ENCODE measurements at regions not wholly inside any gene's neighbourhood (a gene's known extent, or its start where the extent isn't known, plus 50 kb on each side); places are given as distances from the start of the nearest gene placed in this dataset.
A peak's percentile ranks its signal among the peaks of the same experiment; 100 is the strongest.

GRCh38 chr1:184851822-184852746 lies 97.4 kb upstream of the EDEM3 start:
- Histone ChIP-seq H4K20me1 (ENCODE audit: insufficient read depth, low read length) (no peaks in the 10 kb centered on the region), H3K4me1 (ENCODE audit: insufficient read depth, low read length) (peaks cover 4% of the 10 kb centered on the region), H3K27ac (ENCODE audit: low read depth, low read length) (no peak overlapping the region), H3K79me2 (ENCODE audit: insufficient read depth, low read length) (no peaks in the 10 kb centered on the region), H3K4me3 (ENCODE audit: insufficient read depth, low read length) (no peak overlapping the region), H3K9me3 (ENCODE audit: low read depth, low read length) (no peaks in the 10 kb centered on the region), H2AFZ (ENCODE audit: low read length) (no peak overlapping the region), H3K27me3 (ENCODE audit: insufficient read depth, low read length) (peaks cover 6% of the 10 kb centered on the region), H3K4me2 (ENCODE audit: insufficient read depth, low read length) (no peak overlapping the region), H3K36me3 (ENCODE audit: insufficient read depth, low read length) (no peaks in the 10 kb centered on the region)
- DNase-seq (ENCODE audit: insufficient read length, low spot score, missing footprints): no peak
- TF ChIP-seq, protein P1, sequence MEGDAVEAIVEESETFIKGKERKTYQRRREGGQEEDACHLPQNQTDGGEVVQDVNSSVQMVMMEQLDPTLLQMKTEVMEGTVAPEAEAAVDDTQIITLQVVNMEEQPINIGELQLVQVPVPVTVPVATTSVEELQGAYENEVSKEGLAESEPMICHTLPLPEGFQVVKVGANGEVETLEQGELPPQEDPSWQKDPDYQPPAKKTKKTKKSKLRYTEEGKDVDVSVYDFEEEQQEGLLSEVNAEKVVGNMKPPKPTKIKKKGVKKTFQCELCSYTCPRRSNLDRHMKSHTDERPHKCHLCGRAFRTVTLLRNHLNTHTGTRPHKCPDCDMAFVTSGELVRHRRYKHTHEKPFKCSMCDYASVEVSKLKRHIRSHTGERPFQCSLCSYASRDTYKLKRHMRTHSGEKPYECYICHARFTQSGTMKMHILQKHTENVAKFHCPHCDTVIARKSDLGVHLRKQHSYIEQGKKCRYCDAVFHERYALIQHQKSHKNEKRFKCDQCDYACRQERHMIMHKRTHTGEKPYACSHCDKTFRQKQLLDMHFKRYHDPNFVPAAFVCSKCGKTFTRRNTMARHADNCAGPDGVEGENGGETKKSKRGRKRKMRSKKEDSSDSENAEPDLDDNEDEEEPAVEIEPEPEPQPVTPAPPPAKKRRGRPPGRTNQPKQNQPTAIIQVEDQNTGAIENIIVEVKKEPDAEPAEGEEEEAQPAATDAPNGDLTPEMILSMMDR (IDR thresholded peaks at IDR 0.05; ENCODE audit: extremely low read depth, low read depth, low read length): no peak

- Histone ChIP-seq H3K4me2 (ENCODE audit: insufficient read depth, low read length) (no peak overlapping the region), H3K27ac (ENCODE audit: low read depth, low read length) (no peak overlapping the region), H3K27me3 (ENCODE audit: insufficient read depth, low read length) (peaks cover 24% of the 10 kb centered on the region), H3K9me3 (ENCODE audit: low read depth, low read length) (no peaks in the 10 kb centered on the region), H3K36me3 (ENCODE audit: insufficient read depth, low read length) (no peaks in the 10 kb centered on the region), H4K20me1 (ENCODE audit: insufficient read depth, low read length) (no peaks in the 10 kb centered on the region), H3K4me3 (ENCODE audit: insufficient read depth, low read length) (no peak overlapping the region), H2AFZ (ENCODE audit: low read length) (no peak overlapping the region), H3K4me1 (ENCODE audit: insufficient read depth, low read length) (peaks cover 4% of the 10 kb centered on the region), H3K79me2 (ENCODE audit: insufficient read depth, low read length) (no peaks in the 10 kb centered on the region)
- TF ChIP-seq, protein P1 (IDR thresholded peaks at IDR 0.05; ENCODE audit: extremely low read depth, low read depth, low read length): no peak
- DNase-seq (ENCODE audit: insufficient read length, low spot score, missing footprints): no peak
Measured at GRCh38 chr1:184843732-184844495, 89.3 kb upstream of the EDEM3 start.

DNA sequence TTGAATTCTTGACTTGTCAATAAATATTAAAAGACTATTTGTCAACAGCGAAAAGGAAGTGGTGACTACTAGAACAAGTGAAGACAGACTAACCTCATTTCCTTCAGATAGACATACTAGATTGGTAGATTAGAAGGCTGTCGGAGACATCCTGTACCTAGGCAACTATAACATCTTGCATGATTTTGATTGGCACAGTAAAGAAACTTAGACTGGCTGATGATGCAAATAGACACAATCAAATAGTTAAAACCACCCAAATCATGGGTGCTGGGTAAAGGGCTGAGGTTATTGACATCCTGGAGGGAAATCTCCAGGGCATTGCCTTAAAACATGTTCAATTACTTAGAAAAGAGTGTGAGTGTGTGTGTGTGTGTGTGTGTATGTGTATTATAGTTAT lies 85.9 kb upstream of the EDEM3 start:
- no peaks in the 10 kb centered on the region for H3K36me3 ChIP-seq (ENCODE audit: insufficient read depth, low read length)
- H3K4me3 ChIP-seq (ENCODE audit: insufficient read depth, low read length): no peak overlapping the region
- no peaks in the 10 kb centered on the region for H3K79me2 ChIP-seq (ENCODE audit: insufficient read depth, low read length)
- peaks cover 26% of the 10 kb centered on the region for H3K4me1 ChIP-seq (ENCODE audit: insufficient read depth, low read length)
- TF ChIP-seq, protein P1 (IDR thresholded peaks at IDR 0.05; ENCODE audit: extremely low read depth, low read depth, low read length): no peak
- H2AFZ ChIP-seq (ENCODE audit: low read length): no peak overlapping the region
- H3K27ac ChIP-seq (ENCODE audit: low read depth, low read length): no peak overlapping the region
- DNase-seq (ENCODE audit: insufficient read length, low spot score, missing footprints): no peak
- no peaks in the 10 kb centered on the region for H3K9me3 ChIP-seq (ENCODE audit: low read depth, low read length)
- H3K27me3 ChIP-seq (ENCODE audit: insufficient read depth, low read length): peaks cover 24% of the 10 kb centered on the region
- no peak overlapping the region for H3K4me2 ChIP-seq (ENCODE audit: insufficient read depth, low read length)
- H4K20me1 ChIP-seq (ENCODE audit: insufficient read depth, low read length): no peaks in the 10 kb centered on the region

GRCh38 chr1:184838504-184838951 lies 83.9 kb upstream of the EDEM3 start:
- Histone ChIP-seq H3K4me3 (ENCODE audit: insufficient read depth, low read length) (peak overlapping the region; percentile 14), H4K20me1 (ENCODE audit: insufficient read depth, low read length) (no peaks in the 10 kb centered on the region), H3K36me3 (ENCODE audit: insufficient read depth, low read length) (no peaks in the 10 kb centered on the region), H3K4me2 (ENCODE audit: insufficient read depth, low read length) (peak overlapping the region; percentile 65), H2AFZ (ENCODE audit: low read length) (peak overlapping the region; percentile 8), H3K4me1 (ENCODE audit: insufficient read depth, low read length) (peaks cover 26% of the 10 kb centered on the region), H3K79me2 (ENCODE audit: insufficient read depth, low read length) (no peaks in the 10 kb centered on the region), H3K27ac (ENCODE audit: low read depth, low read length) (peak overlapping the region; percentile 55), H3K9me3 (ENCODE audit: low read depth, low read length) (no peaks in the 10 kb centered on the region), H3K27me3 (ENCODE audit: insufficient read depth, low read length) (peaks cover 12% of the 10 kb centered on the region)
- TF ChIP-seq, protein P1 (IDR thresholded peaks at IDR 0.05; ENCODE audit: extremely low read depth, low read depth, low read length): no peak
- DNase-seq (ENCODE audit: insufficient read length, low spot score, missing footprints): peak; percentile 86

Data from osteoblast (primary cell).